GM21423 (cell line): ENCODE measurements at regions not wholly inside any gene's neighbourhood (a gene's known extent, or its start where the extent isn't known, plus 50 kb on each side); places are given as distances from the start of the nearest gene placed in this dataset.

Source experiments
- ATAC-seq: cut with Tn5 transposase; IDR thresholded peaks from one replicate; pipeline ENCODE4 v1.9.1; 2021; ENCODE audit warnings: mild to moderate bottlenecking, moderate library complexity; ENCODE audit not compliant: unreplicated experiment

GRCh38 chr5:125836256-125836655 lies 587.0 kb upstream of the GRAMD2B start:
- ATAC-seq = no peak

GRCh38 chr5:125837866-125838265 lies 585.3 kb upstream of the GRAMD2B start:
- no peak for ATAC-seq

GRCh38 chr5:125847561-125847960 lies 575.6 kb upstream of the GRAMD2B start:
- ATAC-seq = no peak

GRCh38 chr5:125848751-125849150 lies 574.5 kb upstream of the GRAMD2B start:
- no peak for ATAC-seq

DNA sequence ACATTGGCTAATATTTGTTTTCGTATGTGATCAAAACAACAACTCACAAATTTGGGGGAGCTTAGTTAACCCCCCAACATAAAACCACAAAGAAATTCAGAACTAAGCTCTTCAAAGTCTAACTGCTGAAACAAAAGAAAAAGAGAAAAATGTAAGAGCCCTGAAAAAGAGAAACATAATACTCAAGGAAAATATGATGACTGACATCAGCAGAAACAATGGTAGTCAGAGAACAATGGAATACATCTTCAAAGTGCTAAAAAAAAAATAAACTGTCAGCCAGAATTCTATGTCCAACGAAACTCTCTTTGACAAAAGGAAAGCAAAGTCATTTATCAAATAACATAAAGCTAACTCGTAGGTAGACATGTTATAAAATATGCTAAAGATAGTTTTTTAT lies 566.3 kb upstream of the GRAMD2B start:
- ATAC-seq = no peak

- no peak for ATAC-seq
Observed at GRCh38 chr5:125863579-125863978, 559.6 kb upstream of the GRAMD2B start.

DNA sequence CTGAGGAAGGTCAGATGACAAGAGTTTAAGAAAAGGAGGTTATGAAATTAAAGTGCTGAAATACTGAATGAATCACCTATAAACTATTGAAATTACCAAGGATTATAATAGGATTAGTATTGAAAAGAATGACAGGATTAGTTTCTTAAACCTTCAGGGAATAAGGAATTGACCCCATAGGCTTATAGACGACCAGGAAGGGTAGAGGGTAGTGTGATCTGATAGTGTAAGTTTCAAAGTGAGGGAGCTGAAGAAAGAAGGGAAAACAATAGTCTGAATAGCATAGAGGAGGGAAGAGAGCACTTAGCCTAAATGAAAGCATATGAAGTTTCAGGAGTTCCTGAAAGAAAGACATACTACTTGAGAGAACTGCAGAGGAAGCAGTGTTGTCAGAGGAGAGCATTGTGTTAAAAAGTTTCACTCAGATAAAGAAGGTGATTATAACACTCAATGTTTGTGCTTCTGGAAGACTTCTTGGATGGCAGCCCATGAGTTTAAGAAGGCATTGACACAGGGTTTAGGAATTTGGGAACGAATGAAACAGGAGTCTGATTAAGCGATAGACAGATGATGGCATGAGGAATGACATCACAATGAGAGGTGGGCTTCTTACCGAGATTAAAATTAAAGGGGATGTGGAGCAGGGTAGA lies 557.9 kb upstream of the GRAMD2B start:
- no peak for ATAC-seq

GRCh38 chr5:125868036-125868435 lies 555.2 kb upstream of the GRAMD2B start:
- no peak for ATAC-seq

GRCh38 chr5:125870256-125870655 lies 553.0 kb upstream of the GRAMD2B start:
- ATAC-seq = no peak

DNA sequence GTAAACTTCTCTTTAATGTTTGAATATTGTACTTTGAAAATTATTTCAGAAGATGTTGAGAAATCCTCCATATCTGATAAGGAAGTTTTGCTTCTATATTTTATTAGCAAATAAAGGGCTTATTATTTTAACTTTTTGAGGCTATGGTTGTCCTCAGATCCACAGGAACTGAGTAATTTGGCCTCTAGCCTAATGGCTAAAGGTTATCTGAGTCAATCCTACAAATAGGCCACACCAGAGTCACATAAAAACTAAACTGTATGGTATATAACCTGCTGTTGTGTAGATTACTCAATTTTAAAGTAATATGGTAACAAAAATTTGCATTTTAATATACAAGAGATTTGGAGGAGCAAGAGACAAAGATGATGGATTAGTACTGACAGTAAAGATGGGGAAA lies 549.2 kb upstream of the GRAMD2B start:
- ATAC-seq = no peak

GRCh38 chr5:125874717-125875116 lies 548.5 kb upstream of the GRAMD2B start:
- no peak for ATAC-seq

- ATAC-seq = no peak
Observed at GRCh38 chr5:125877248-125877647, 546.0 kb upstream of the GRAMD2B start.

GRCh38 chr5:125882061-125882460 lies 541.1 kb upstream of the GRAMD2B start:
- ATAC-seq = no peak

GRCh38 chr5:125883223-125883622 lies 540.0 kb upstream of the GRAMD2B start:
- ATAC-seq = no peak

- ATAC-seq = no peak
Observed at GRCh38 chr5:125888358-125888757, 534.9 kb upstream of the GRAMD2B start.

DNA sequence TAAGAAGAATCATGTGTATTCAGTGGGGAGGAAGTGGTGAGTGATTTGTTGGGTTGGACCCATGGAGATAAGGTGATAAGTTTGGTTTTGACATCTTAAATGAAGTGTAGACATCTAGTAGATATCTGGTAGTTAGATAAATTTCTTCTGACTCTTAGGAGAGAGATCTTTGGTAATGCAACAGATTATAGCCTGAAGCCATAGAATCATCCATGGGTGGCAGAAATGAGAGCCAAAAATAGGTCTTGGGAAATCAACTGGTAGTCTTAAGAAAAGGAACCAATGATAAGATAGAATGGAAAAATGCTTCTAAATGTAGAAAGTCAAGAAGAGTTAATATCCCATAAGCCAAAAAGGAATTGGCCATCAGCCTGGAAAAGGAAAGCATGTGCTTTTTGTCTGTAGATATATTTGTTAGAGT lies 532.7 kb upstream of the GRAMD2B start:
- ATAC-seq = no peak

DNA sequence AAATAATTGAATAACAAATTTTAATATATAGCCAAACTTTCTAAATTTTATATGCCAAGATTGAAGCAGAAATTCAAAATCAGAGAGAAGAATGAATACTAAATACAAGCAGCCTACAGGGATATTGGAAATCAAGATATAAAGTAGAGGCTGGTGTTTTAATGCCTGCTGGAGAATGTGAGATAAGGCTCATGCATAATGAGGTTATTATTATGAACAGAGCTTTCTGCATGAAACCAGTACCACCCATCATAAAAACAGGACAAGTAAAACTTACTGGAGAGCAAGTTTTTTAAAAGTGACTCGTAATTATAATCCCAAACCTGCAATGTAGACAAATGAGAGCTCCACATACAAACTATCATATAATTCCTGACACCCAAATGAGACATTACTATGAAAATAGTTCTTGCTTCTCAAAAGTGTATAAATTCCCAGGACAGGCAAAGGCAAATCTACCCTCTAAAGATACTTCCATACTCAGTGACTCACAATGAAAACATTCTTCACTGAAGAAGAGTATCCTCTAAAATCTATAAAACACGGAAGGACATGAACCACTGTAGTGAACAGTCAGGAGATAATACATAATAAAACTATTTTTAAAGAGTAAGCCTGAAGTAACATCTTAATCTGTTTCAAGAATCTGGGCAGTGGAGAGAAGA lies 532.0 kb upstream of the GRAMD2B start:
- ATAC-seq = no peak

DNA sequence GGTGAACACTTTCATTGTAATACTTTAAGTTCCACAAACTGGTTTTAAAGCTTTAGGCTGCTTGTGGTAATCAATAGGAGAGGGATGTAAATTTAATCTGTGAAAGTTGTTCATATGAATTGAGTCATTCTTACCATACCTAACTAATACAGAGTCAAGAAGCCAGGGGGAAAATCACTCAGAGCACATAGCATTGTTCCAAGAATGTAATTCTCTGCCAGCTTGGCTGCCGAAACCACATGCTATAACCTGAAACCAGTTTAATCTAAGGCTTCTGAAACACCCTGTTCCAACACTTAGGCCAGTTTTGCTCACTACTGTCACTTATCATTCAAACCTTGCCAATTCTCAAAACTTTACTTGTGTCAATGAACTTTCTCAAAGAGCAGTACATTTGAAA lies 528.8 kb upstream of the GRAMD2B start:
- ATAC-seq = no peak

- ATAC-seq = no peak
Observed at GRCh38 chr5:125896368-125896767, 526.8 kb upstream of the GRAMD2B start.

DNA sequence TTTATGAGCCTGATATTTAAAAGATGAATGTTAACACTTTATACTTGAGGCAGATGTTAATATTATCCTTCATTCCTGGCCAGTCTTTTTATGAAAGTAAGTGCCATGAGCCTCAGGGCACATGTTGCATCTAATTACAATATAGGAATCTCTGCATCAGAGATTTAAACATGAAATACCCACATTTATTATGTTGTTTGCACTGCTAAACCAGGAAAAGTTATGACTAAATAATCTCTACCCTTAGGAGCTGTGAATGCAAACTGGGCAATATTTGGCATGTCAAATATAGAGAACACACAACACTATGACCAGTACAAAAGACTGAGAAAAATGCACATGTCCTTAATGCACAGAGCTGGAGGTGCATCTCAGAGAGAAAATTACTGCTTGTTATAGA lies 526.1 kb upstream of the GRAMD2B start:
- ATAC-seq = no peak

GRCh38 chr5:125898851-125899405 lies 524.3 kb upstream of the GRAMD2B start:
- no peak for ATAC-seq

GRCh38 chr5:125912028-125912427 lies 511.2 kb upstream of the GRAMD2B start:
- no peak for ATAC-seq
